ENCODE measurements at regions not wholly inside any gene's neighbourhood (a gene's known extent, or its start where the extent isn't known, plus 50 kb on each side); places are given as distances from the start of the nearest gene placed in this dataset.

GRCh38 chr12:123041042-123041531, 60.6 kb downstream of the ARL6IP4 start:
- DNase-seq = no peak

GRCh38 chr12:123040106-123040505, 59.6 kb downstream of the ARL6IP4 start:
- no peak for DNase-seq

GRCh38 chr12:123038966-123039365, 58.5 kb downstream of the ARL6IP4 start:
- no peak for DNase-seq

GRCh38 chr12:123038486-123038885, 58.0 kb downstream of the ARL6IP4 start:
- DNase-seq = no peak

GRCh38 chr12:123037791-123038190, 57.3 kb downstream of the ARL6IP4 start:
- DNase-seq = no peak

GRCh38 chr12:123036466-123037285, 56.2 kb downstream of the ARL6IP4 start:
- no peak for DNase-seq

- no peak for DNase-seq
These were observed 55.4 kb downstream of the ARL6IP4 start for GRCh38 chr12:123035841-123036240.

- no peak for DNase-seq
These were observed 54.4 kb downstream of the ARL6IP4 start for GRCh38 chr12:123034865-123035264.

GRCh38 chr12:123034022-123034541, 53.6 kb downstream of the ARL6IP4 start:
- DNase-seq = no peak

GRCh38 chr12:123033392-123034021, 53.0 kb downstream of the ARL6IP4 start:
- no peak for DNase-seq

GRCh38 chr12:123032736-123033391, 52.4 kb downstream of the ARL6IP4 start:
- DNase-seq = no peak

Data from renal pelvis (tissue), 1 donor.